Gastroesophageal sphincter (tissue), 3 donors: ENCODE measurements at regions not wholly inside any gene's neighbourhood (a gene's known extent, or its start where the extent isn't known, plus 50 kb on each side); places are given as distances from the start of the nearest gene placed in this dataset.

Experiments used
- CTCF ChIP-seq, 4 experiments: fragments of 200-600 bp in 2 of 4; fragments of 450-650 bp in 2 of 4; sonication (generic) in 1 of 4; IDR thresholded peaks; one replicate each; pipeline ENCODE4 v1.5.1; 2017 to 2019; ENCODE audit warnings: antibody characterized with exemption in 4 of 4, mild to moderate bottlenecking in 2 of 4, moderate library complexity in 2 of 4
- EP300 ChIP-seq: sonication (generic); formaldehyde crosslinking; IDR thresholded peaks from one replicate; pipeline ENCODE4 v1.6.1; 2017; ENCODE audit warnings: antibody characterized with exemption, mild to moderate bottlenecking

GRCh38 chr3:127102587-127102986 lies 90.3 kb upstream of the PRR23E start:
- no peak for TF ChIP-seq CTCF (IDR thresholded peaks at IDR 0.05)
- TF ChIP-seq EP300: no peak
